MM.1S (cell line): ENCODE measurements at regions not wholly inside any gene's neighbourhood (a gene's known extent, or its start where the extent isn't known, plus 50 kb on each side); places are given as distances from the start of the nearest gene placed in this dataset.

ENCODE experiments used
- DNase-seq: peaks from one replicate; pipeline ENCODE4 v3.0.0-alpha.2; 2015
- H2AFZ ChIP-seq: fragments of 300-600 bp; sonication (generic); 2 replicates; pipeline ENCODE4 v1.6.0; 2016; ENCODE audit warnings: antibody characterized with exemption, low read length
- H3F3A ChIP-seq: fragments of 300-600 bp; sonication (generic); 2 replicates; pipeline ENCODE4 v1.6.1; 2016; ENCODE audit warnings: mild to moderate bottlenecking, antibody characterized with exemption, low read length, moderate library complexity, mixed read lengths; ENCODE audit not compliant: insufficient read depth
- H3K27ac ChIP-seq: fragments of 300-600 bp; sonication (generic); 2 replicates; pipeline ENCODE4 v1.5.1; 2016; ENCODE audit warnings: mild to moderate bottlenecking, low read length
- H3K27me3 ChIP-seq: fragments of 300-600 bp; sonication (generic); replicated peaks from 2 replicates; pipeline ENCODE4 v1.6.0; 2016; ENCODE audit warnings: low read length; ENCODE audit not compliant: insufficient read depth
- H3K36me3 ChIP-seq: fragments of 300-600 bp; sonication (generic); replicated peaks from 2 replicates; pipeline ENCODE4 v1.6.1; 2016; ENCODE audit warnings: mild to moderate bottlenecking, low read length, mixed read lengths; ENCODE audit not compliant: insufficient read depth
- H3K4me1 ChIP-seq: fragments of 300-600 bp; sonication (generic); 2 replicates; pipeline ENCODE4 v1.6.1; 2016; ENCODE audit warnings: low read length, mixed read lengths
- H3K4me2 ChIP-seq: fragments of 300-600 bp; sonication (generic); 2 replicates; pipeline ENCODE4 v1.6.0; 2016; ENCODE audit warnings: low read depth, low read length
- H3K4me3 ChIP-seq: fragments of 300-600 bp; sonication (generic); 2 replicates; pipeline ENCODE4 v1.5.1; 2016; ENCODE audit warnings: low read length, mixed read lengths
- H3K79me2 ChIP-seq: fragments of 300-600 bp; sonication (generic); 2 replicates; pipeline ENCODE4 v1.6.1; 2016; ENCODE audit warnings: mixed run types, low read length, mixed read lengths
- H3K9ac ChIP-seq: fragments of 300-600 bp; sonication (generic); 2 replicates; pipeline ENCODE4 v1.6.1; 2016; ENCODE audit warnings: low read length, mixed read lengths
- H3K9me2 ChIP-seq: fragments of 300-600 bp; sonication (generic); replicated peaks from 2 replicates; pipeline ENCODE4 v1.6.1; 2016; ENCODE audit warnings: mild to moderate bottlenecking, low read length, mixed read lengths; ENCODE audit not compliant: insufficient read depth
- H3K9me3 ChIP-seq: fragments of 300-600 bp; sonication (generic); replicated peaks from 2 replicates; pipeline ENCODE4 v1.6.1; 2016; ENCODE audit warnings: mild to moderate bottlenecking, low read length, mixed read lengths; ENCODE audit not compliant: insufficient read depth
- H4K20me1 ChIP-seq: fragments of 300-600 bp; sonication (generic); 2 replicates; pipeline ENCODE4 v1.6.1; 2016; ENCODE audit warnings: mild to moderate bottlenecking, low read length, moderate library complexity, mixed read lengths; ENCODE audit not compliant: insufficient read depth
- EZH2 ChIP-seq: fragments of 300-600 bp; sonication (generic); optimal IDR thresholded peaks from 2 replicates; pipeline ENCODE3; 2017; ENCODE audit warnings: low read depth, mild to moderate bottlenecking, antibody characterized with exemption, low read length, mixed read lengths
- EZH2phosphoT487 ChIP-seq: fragments of 300-600 bp; sonication (generic); IDR thresholded peaks from 2 replicates; pipeline ENCODE4 v1.6.1; 2018; ENCODE audit warnings: antibody characterized with exemption, low read length
- TF ChIP-seq, protein P1 (sequence below): fragments of 300-600 bp; sonication (generic); IDR thresholded peaks from 2 replicates; pipeline ENCODE4 v1.5.1; 2016; ENCODE audit warnings: antibody characterized with exemption, low read length, mixed read lengths

DNA sequence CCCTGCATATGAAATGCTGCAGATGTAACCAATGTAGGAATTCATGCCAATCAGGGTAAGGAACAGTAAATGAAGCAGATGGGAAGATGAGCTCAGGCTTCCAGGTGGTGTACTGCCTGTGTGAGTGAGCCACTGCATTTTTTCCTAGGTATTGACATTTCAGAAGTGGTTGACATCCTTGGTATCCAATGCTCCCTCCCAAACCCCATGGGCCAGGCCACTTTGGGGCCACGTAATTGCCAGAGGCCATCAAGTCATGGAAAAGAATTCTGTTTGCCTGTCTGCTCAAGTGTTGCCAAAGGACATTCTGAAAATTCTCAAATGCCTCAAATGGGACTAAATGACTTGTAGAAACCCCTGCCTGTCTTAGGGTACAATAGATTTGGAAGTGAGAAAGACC lies 384.6 kb downstream of the GATA3 start:
- H3K4me2 ChIP-seq: no peak overlapping the region
- no peak overlapping the region for H3K9ac ChIP-seq

DNA sequence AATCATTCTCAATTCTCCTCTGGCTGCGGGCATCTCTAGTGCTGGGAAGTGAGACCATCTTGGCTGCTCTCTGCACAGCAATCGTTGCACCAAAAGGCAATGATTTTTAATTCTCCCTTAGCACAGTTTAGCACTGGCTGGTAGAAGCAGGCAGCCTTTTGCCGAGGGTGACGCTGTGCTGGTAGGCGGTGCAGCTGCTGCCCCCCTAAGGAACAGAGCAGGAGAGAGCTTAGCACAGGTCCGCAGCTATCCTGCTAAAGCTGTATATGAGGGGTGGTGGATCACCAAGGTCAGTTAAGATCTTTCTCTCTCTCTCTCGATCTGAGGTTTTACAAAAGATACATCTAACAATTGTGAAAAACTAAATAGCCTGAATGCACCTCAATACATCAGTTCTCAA lies 390.1 kb downstream of the GATA3 start:
- H3K9me3 ChIP-seq: no peaks in the 10 kb centered on the region
- H3K79me2 ChIP-seq: no peaks in the 10 kb centered on the region
- H2AFZ ChIP-seq: no peak overlapping the region
- TF ChIP-seq EZH2phosphoT487 (no peak), EZH2 (no peak)
- TF ChIP-seq, protein P1, sequence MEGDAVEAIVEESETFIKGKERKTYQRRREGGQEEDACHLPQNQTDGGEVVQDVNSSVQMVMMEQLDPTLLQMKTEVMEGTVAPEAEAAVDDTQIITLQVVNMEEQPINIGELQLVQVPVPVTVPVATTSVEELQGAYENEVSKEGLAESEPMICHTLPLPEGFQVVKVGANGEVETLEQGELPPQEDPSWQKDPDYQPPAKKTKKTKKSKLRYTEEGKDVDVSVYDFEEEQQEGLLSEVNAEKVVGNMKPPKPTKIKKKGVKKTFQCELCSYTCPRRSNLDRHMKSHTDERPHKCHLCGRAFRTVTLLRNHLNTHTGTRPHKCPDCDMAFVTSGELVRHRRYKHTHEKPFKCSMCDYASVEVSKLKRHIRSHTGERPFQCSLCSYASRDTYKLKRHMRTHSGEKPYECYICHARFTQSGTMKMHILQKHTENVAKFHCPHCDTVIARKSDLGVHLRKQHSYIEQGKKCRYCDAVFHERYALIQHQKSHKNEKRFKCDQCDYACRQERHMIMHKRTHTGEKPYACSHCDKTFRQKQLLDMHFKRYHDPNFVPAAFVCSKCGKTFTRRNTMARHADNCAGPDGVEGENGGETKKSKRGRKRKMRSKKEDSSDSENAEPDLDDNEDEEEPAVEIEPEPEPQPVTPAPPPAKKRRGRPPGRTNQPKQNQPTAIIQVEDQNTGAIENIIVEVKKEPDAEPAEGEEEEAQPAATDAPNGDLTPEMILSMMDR: no peak
- H3K4me2 ChIP-seq: no peak overlapping the region
- no peak overlapping the region for H3K27ac ChIP-seq
- H4K20me1 ChIP-seq: no peaks in the 10 kb centered on the region
- no peaks in the 10 kb centered on the region for H3K27me3 ChIP-seq
- H3K9ac ChIP-seq: no peak overlapping the region
- no peak overlapping the region for H3K4me3 ChIP-seq
- H3K9me2 ChIP-seq: no peaks in the 10 kb centered on the region
- H3K36me3 ChIP-seq: no peaks in the 10 kb centered on the region
- no peaks in the 10 kb centered on the region for H3K4me1 ChIP-seq
- no peaks in the 10 kb centered on the region for H3F3A ChIP-seq
- no peak for DNase-seq

More for the DNA sequence above, 384.6 kb downstream of the GATA3 start:
- no peak overlapping the region for H3K27ac ChIP-seq
- H3K9me3 ChIP-seq: no peaks in the 10 kb centered on the region
- H3K9me2 ChIP-seq: no peaks in the 10 kb centered on the region
- no peak for DNase-seq
- no peaks in the 10 kb centered on the region for H3F3A ChIP-seq
- H3K79me2 ChIP-seq: no peaks in the 10 kb centered on the region
- H2AFZ ChIP-seq: no peak overlapping the region
- no peak overlapping the region for H3K4me3 ChIP-seq
- TF ChIP-seq EZH2phosphoT487: no peak
- TF ChIP-seq, protein P1: no peak
- TF ChIP-seq EZH2: no peak
- no peaks in the 10 kb centered on the region for H3K27me3 ChIP-seq
- H3K4me1 ChIP-seq: peaks cover 6% of the 10 kb centered on the region; the same call in 1 of the 2 replicates
- H3K36me3 ChIP-seq: no peaks in the 10 kb centered on the region
- H4K20me1 ChIP-seq: no peaks in the 10 kb centered on the region

DNA sequence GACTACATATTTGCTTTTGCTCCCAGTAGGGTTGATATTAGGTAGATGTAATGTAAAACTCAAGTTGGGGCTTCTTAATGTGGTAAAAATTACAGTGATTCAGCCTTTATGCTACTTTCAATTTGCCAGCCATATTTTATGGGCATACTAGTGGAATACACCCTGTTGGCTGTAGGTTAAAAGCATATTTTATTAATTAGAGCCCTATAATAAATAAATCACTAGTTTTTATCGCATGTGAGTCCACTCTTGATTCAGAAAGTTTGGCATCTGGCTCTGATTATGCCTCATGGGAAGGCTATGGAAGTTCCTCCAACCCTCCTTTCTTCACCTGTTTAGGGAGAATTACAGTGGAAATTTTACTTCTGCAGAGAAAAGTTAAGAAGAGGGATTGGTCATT lies 390.9 kb downstream of the GATA3 start:
- Histone ChIP-seq H3K9me2 (no peaks in the 10 kb centered on the region), H3K4me2 (no peak overlapping the region), H3K9me3 (no peaks in the 10 kb centered on the region), H3K4me1 (no peaks in the 10 kb centered on the region), H3F3A (no peaks in the 10 kb centered on the region), H3K36me3 (no peaks in the 10 kb centered on the region), H3K27ac (no peak overlapping the region), H2AFZ (no peak overlapping the region), H3K9ac (no peak overlapping the region), H4K20me1 (no peaks in the 10 kb centered on the region), H3K4me3 (no peak overlapping the region), H3K79me2 (no peaks in the 10 kb centered on the region), H3K27me3 (no peaks in the 10 kb centered on the region)
- TF ChIP-seq EZH2phosphoT487 (no peak), EZH2 (no peak)
- TF ChIP-seq, protein P1: no peak
- DNase-seq: no peak
